H9 (cell line): ENCODE measurements at regions not wholly inside any gene's neighbourhood (a gene's known extent, or its start where the extent isn't known, plus 50 kb on each side); places are given as distances from the start of the nearest gene placed in this dataset.

Source experiments
- DNase-seq: peaks from one replicate; pipeline ENCODE4 v3.0.0-alpha.2; 2017
- H2AFZ ChIP-seq: one replicate; pipeline ENCODE4 v1.6.1; 2013; ENCODE audit warnings: mild to moderate bottlenecking, low read length, control low read depth, moderate library complexity
- H2AK5ac ChIP-seq: 2 replicates; pipeline ENCODE4 v1.6.1; 2013; ENCODE audit warnings: low read length, control low read depth, mixed read lengths; ENCODE audit not compliant: insufficient read length
- H2BK120ac ChIP-seq: one replicate; pipeline ENCODE4 v1.6.1; 2013; ENCODE audit warnings: low read depth, mild to moderate bottlenecking, low read length, control low read depth, inconsistent platforms; ENCODE audit not compliant: poor library complexity, severe bottlenecking
- H2BK12ac ChIP-seq: 2 replicates; pipeline ENCODE4 v1.6.1; 2013; ENCODE audit warnings: low read length, control low read depth, mixed read lengths, low read depth; ENCODE audit not compliant: insufficient read length
- H2BK15ac ChIP-seq: 2 replicates; pipeline ENCODE4 v1.6.1; 2013; ENCODE audit warnings: low read depth, low read length, control low read depth
- H2BK20ac ChIP-seq: one replicate; pipeline ENCODE4 v1.6.1; 2013; ENCODE audit warnings: low read depth, mild to moderate bottlenecking, low read length, control low read depth, inconsistent platforms; ENCODE audit not compliant: poor library complexity, severe bottlenecking
- H2BK5ac ChIP-seq: 2 replicates; pipeline ENCODE4 v1.6.1; 2013; ENCODE audit warnings: low read length, control low read depth, mixed read lengths; ENCODE audit not compliant: insufficient read length
- H3K14ac ChIP-seq: 2 replicates; pipeline ENCODE4 v1.6.1; 2013; ENCODE audit warnings: low read length, control low read depth; ENCODE audit not compliant: insufficient read depth
- H3K18ac ChIP-seq: 2 replicates; pipeline ENCODE4 v1.6.1; 2013; ENCODE audit warnings: low read depth, mild to moderate bottlenecking, mixed read lengths, low read length, control low read depth; ENCODE audit not compliant: insufficient read length
- H3K23ac ChIP-seq: 2 replicates; pipeline ENCODE4 v1.6.1; 2013; ENCODE audit warnings: low read length, control low read depth, mixed read lengths, low read depth; ENCODE audit not compliant: insufficient read length
- H3K23me2 ChIP-seq: 2 replicates; pipeline ENCODE4 v1.6.1; 2013; ENCODE audit warnings: low read depth, mild to moderate bottlenecking, mixed read lengths, low read length, control low read depth; ENCODE audit not compliant: insufficient read length, poor library complexity, severe bottlenecking
- H3K27ac ChIP-seq: 2 replicates; pipeline ENCODE4 v1.5.1; 2013; ENCODE audit warnings: low read length, control low read depth, mixed read lengths, low read depth; ENCODE audit not compliant: insufficient read length
- H3K27me3 ChIP-seq: 2 replicates; pipeline ENCODE4 v1.6.1; 2013; ENCODE audit warnings: low read length, control low read depth, inconsistent platforms; ENCODE audit not compliant: insufficient read depth
- H3K4ac ChIP-seq: 2 replicates; pipeline ENCODE4 v1.6.1; 2013; ENCODE audit warnings: low read depth, mild to moderate bottlenecking, control low read depth, inconsistent platforms, low read length, moderate library complexity
- H3K4me1 ChIP-seq: 2 replicates; pipeline ENCODE4 v1.6.1; 2013; ENCODE audit warnings: low read length, control low read depth, inconsistent platforms; ENCODE audit not compliant: insufficient read depth
- H3K4me2 ChIP-seq: 2 replicates; pipeline ENCODE4 v1.6.1; 2013; ENCODE audit warnings: low read length, control low read depth, mixed read lengths; ENCODE audit not compliant: insufficient read length, insufficient read depth
- H3K56ac ChIP-seq: 2 replicates; pipeline ENCODE4 v1.6.1; 2013; ENCODE audit warnings: low read depth, mild to moderate bottlenecking, mixed read lengths, low read length, control low read depth; ENCODE audit not compliant: insufficient read length
- H3K79me1 ChIP-seq: 2 replicates; pipeline ENCODE4 v1.6.1; 2013; ENCODE audit warnings: low read depth, mild to moderate bottlenecking, moderate library complexity, low read length, control low read depth, inconsistent platforms; ENCODE audit not compliant: insufficient read depth, poor library complexity, severe bottlenecking
- H3K79me2 ChIP-seq: 2 replicates; pipeline ENCODE4 v1.6.1; 2013; ENCODE audit warnings: low read length, control low read depth, inconsistent platforms; ENCODE audit not compliant: insufficient read depth
- H3K9ac ChIP-seq: 2 replicates; pipeline ENCODE4 v1.6.1; 2013; ENCODE audit warnings: low read length, control low read depth, mixed read lengths; ENCODE audit not compliant: insufficient read length; ENCODE audit errors: extremely low read depth
- H3K9me3 ChIP-seq: one replicate; pipeline ENCODE4 v1.6.1; 2013; ENCODE audit warnings: low read depth, low read length, inconsistent platforms; ENCODE audit not compliant: control insufficient read depth
- H3T11ph ChIP-seq: one replicate; pipeline ENCODE4 v1.6.1; 2013; ENCODE audit warnings: mild to moderate bottlenecking, low read length, control low read depth, inconsistent platforms
- H4K20me1 ChIP-seq: one replicate; pipeline ENCODE4 v1.6.1; 2013; ENCODE audit not compliant: control insufficient read depth, insufficient read length, insufficient read depth
- H4K5ac ChIP-seq: 2 replicates; pipeline ENCODE4 v1.6.1; 2013; ENCODE audit warnings: low read depth, mild to moderate bottlenecking, mixed read lengths, low read length, control low read depth; ENCODE audit not compliant: insufficient read length
- H4K8ac ChIP-seq: replicated peaks from 2 replicates; pipeline ENCODE4 v1.6.1; 2013; ENCODE audit warnings: low read length, control low read depth, mixed read lengths, low read depth; ENCODE audit not compliant: insufficient read length
- H4K91ac ChIP-seq: 2 replicates; pipeline ENCODE4 v1.6.1; 2013; ENCODE audit warnings: low read depth, mild to moderate bottlenecking, moderate library complexity, mixed read lengths, low read length, control low read depth; ENCODE audit not compliant: insufficient read length
- H3K27ac Mint-ChIP-seq, 3 experiments: 2 replicates in 2 of 3; 3 replicates in 1 of 3; pipeline ENCODE4 v1.8.0; 2020 to 2021; ENCODE audit warnings: mixed read lengths in 3 of 3, mild to moderate bottlenecking in 1 of 3, moderate library complexity in 1 of 3
- H3K27me3 Mint-ChIP-seq: 2 replicates; pipeline ENCODE4 v1.8.0; 2021; ENCODE audit warnings: low read depth, mild to moderate bottlenecking, moderate library complexity, mixed read lengths
- H3K36me3 Mint-ChIP-seq, 3 experiments: 2 replicates in 2 of 3; 3 replicates in 1 of 3; pipeline ENCODE4 v1.8.0; 2020 to 2021; ENCODE audit warnings: low read depth in 3 of 3, mixed read lengths in 3 of 3; ENCODE audit not compliant: insufficient read depth in 1 of 3
- H3K4me1 Mint-ChIP-seq, 2 experiments: 2 replicates each; pipeline ENCODE4 v1.8.0; 2020; ENCODE audit warnings: mixed read lengths in 2 of 2
- H3K4me3 Mint-ChIP-seq, 2 experiments: 2 replicates in 1 of 2; 3 replicates in 1 of 2; pipeline ENCODE4 v1.8.0; 2020 to 2021; ENCODE audit warnings: mild to moderate bottlenecking in 2 of 2, mixed read lengths in 2 of 2, moderate library complexity in 1 of 2
- H3K9me3 Mint-ChIP-seq, 2 experiments: 2 replicates in 1 of 2; 3 replicates in 1 of 2; pipeline ENCODE4 v1.8.0; 2020; ENCODE audit warnings: mild to moderate bottlenecking in 2 of 2, mixed read lengths in 2 of 2, moderate library complexity in 1 of 2
- WGBS: extraction: QIAGEN DNeasy Blood & Tissue Kit; methylation state at CpG from one replicate; pipeline ENCODE4 v1.1.7; 2013; ENCODE audit warnings: missing lambda C conversion rate, low lambda C conversion rate, mixed read lengths; ENCODE audit not compliant: insufficient read length; ENCODE audit errors: extremely low coverage; 5-methylcytosine and 5-hydroxymethylcytosine counted together
- TF ChIP-seq, protein P1 (sequence below): fragments of 200-600 bp; sonication (generic); conservative IDR thresholded peaks from 3 replicates; pipeline ENCODE4 v1.8.0; 2021; ENCODE audit warnings: antibody characterized with exemption, mild to moderate bottlenecking

DNA sequence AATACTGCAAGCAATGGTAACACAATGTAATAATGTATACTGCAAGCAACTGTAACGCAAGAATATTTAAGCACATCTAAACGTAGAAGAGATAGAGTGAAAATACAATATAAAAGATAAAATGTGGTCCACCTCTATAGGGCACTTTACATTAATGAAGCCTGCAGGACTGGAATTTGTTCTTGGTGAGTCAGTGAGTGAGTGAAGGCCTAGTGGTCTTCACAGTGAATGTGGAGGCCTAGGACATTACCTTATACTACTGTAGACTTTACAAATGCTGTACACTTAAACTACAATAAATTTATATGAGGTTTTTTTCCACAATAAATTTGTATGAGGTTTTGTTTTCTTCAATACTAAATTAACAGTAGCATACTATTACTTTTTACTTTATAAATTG, 287.4 kb upstream of the SNX7 start:
- no peaks in the 10 kb centered on the region for H3K36me3 Mint-ChIP-seq
- no peak overlapping the region for H3K4me3 Mint-ChIP-seq
- no peaks in the 10 kb centered on the region for H3K27me3 Mint-ChIP-seq
- no peaks in the 10 kb centered on the region for H3K23me2 ChIP-seq
- H2BK120ac ChIP-seq: no peak overlapping the region
- H3K14ac ChIP-seq: no peak overlapping the region
- no peak overlapping the region for H3K27ac ChIP-seq
- H4K8ac ChIP-seq: no peak overlapping the region
- H3K4me2 ChIP-seq: no peak overlapping the region
- no peak overlapping the region for H3K23ac ChIP-seq
- no peaks in the 10 kb centered on the region for H3K27me3 ChIP-seq
- no peak overlapping the region for H3K27ac Mint-ChIP-seq
- H2BK5ac ChIP-seq: no peak overlapping the region
- H2BK15ac ChIP-seq: no peak overlapping the region
- H3K79me1 ChIP-seq: no peaks in the 10 kb centered on the region
- H3T11ph ChIP-seq: no peak overlapping the region
- H2AK5ac ChIP-seq: no peak overlapping the region
- H2BK12ac ChIP-seq: no peak overlapping the region
- WGBS: no CpG with 5 or more reads among the region's 2 CpGs
- no peaks in the 10 kb centered on the region for H3K9me3 Mint-ChIP-seq
- no peak overlapping the region for H2BK20ac ChIP-seq
- no peak for DNase-seq
- no peaks in the 10 kb centered on the region for H3K9me3 ChIP-seq
- no peak overlapping the region for H2AFZ ChIP-seq
- TF ChIP-seq, protein P1, sequence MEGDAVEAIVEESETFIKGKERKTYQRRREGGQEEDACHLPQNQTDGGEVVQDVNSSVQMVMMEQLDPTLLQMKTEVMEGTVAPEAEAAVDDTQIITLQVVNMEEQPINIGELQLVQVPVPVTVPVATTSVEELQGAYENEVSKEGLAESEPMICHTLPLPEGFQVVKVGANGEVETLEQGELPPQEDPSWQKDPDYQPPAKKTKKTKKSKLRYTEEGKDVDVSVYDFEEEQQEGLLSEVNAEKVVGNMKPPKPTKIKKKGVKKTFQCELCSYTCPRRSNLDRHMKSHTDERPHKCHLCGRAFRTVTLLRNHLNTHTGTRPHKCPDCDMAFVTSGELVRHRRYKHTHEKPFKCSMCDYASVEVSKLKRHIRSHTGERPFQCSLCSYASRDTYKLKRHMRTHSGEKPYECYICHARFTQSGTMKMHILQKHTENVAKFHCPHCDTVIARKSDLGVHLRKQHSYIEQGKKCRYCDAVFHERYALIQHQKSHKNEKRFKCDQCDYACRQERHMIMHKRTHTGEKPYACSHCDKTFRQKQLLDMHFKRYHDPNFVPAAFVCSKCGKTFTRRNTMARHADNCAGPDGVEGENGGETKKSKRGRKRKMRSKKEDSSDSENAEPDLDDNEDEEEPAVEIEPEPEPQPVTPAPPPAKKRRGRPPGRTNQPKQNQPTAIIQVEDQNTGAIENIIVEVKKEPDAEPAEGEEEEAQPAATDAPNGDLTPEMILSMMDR: no peak
- H3K4me1 ChIP-seq: no peaks in the 10 kb centered on the region
- no peak overlapping the region for H4K5ac ChIP-seq
- no peaks in the 10 kb centered on the region for H4K20me1 ChIP-seq
- no peak overlapping the region for H3K18ac ChIP-seq
- H3K56ac ChIP-seq: no peak overlapping the region
- no peaks in the 10 kb centered on the region for H3K79me2 ChIP-seq
- H3K4ac ChIP-seq: no peak overlapping the region
- peaks cover 6 to 7% of the 10 kb centered on the region in 2 experiments for H3K4me1 Mint-ChIP-seq
- H4K91ac ChIP-seq: no peak overlapping the region
- no peak overlapping the region for H3K9ac ChIP-seq
